ENCODE measurements at regions not wholly inside any gene's neighbourhood (a gene's known extent, or its start where the extent isn't known, plus 50 kb on each side); places are given as distances from the start of the nearest gene placed in this dataset.
"Not testable (repeated sequence)": the region's sequence is repeated elsewhere in the genome, so short reads cannot be mapped to it uniquely, and the experiment has no call there.

GRCh38 chr7:50251765-50252164 is 52.8 kb upstream of the IKZF1 start:
- intact Hi-C loops (cut with DNase I; ENCODE audit: low total_unique reads): no loop called here
- H3K4me3 ChIP-seq: no peak overlapping the region
- TF ChIP-seq, protein P1, sequence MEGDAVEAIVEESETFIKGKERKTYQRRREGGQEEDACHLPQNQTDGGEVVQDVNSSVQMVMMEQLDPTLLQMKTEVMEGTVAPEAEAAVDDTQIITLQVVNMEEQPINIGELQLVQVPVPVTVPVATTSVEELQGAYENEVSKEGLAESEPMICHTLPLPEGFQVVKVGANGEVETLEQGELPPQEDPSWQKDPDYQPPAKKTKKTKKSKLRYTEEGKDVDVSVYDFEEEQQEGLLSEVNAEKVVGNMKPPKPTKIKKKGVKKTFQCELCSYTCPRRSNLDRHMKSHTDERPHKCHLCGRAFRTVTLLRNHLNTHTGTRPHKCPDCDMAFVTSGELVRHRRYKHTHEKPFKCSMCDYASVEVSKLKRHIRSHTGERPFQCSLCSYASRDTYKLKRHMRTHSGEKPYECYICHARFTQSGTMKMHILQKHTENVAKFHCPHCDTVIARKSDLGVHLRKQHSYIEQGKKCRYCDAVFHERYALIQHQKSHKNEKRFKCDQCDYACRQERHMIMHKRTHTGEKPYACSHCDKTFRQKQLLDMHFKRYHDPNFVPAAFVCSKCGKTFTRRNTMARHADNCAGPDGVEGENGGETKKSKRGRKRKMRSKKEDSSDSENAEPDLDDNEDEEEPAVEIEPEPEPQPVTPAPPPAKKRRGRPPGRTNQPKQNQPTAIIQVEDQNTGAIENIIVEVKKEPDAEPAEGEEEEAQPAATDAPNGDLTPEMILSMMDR (IDR thresholded peaks at IDR 0.05): no peak

GRCh38 chr7:50246551-50246950 is 58.0 kb upstream of the IKZF1 start:
- DNase-seq: no peak
- TF ChIP-seq, protein P1 (IDR thresholded peaks at IDR 0.05): no peak
- Histone ChIP-seq H3K27me3 (no peaks in the 10 kb centered on the region), H3K9me3 (no peaks in the 10 kb centered on the region), H3K36me3 (no peaks in the 10 kb centered on the region), H3K27ac (no peak overlapping the region), H3K4me3 (no peak overlapping the region), H3K4me1 (no peaks in the 10 kb centered on the region)
- intact Hi-C loops (cut with DNase I; ENCODE audit: low total_unique reads): no loop called here

More at GRCh38 chr7:50251765-50252164, 52.8 kb upstream of the IKZF1 start:
- H3K4me1 ChIP-seq: no peaks in the 10 kb centered on the region
- no peaks in the 10 kb centered on the region for H3K9me3 ChIP-seq
- no peaks in the 10 kb centered on the region for H3K27me3 ChIP-seq
- no peak for DNase-seq
- no peak overlapping the region for H3K27ac ChIP-seq
- H3K36me3 ChIP-seq: no peaks in the 10 kb centered on the region

GRCh38 chr7:50242111-50242510 is 62.4 kb upstream of the IKZF1 start:
- H3K4me1 ChIP-seq; intact Hi-C loops (cut with DNase I; ENCODE audit: low total_unique reads); H3K27me3 ChIP-seq; H3K4me3 ChIP-seq; H3K9me3 ChIP-seq; H3K27ac ChIP-seq; DNase-seq; H3K36me3 ChIP-seq: not testable (repeated sequence)

GRCh38 chr7:50240699-50241098 is 63.8 kb upstream of the IKZF1 start:
- H3K9me3 ChIP-seq; H3K4me3 ChIP-seq; H3K27ac ChIP-seq; H3K27me3 ChIP-seq; H3K36me3 ChIP-seq; H3K4me1 ChIP-seq; DNase-seq; intact Hi-C loops (cut with DNase I; ENCODE audit: low total_unique reads): not testable (repeated sequence)

DNA sequence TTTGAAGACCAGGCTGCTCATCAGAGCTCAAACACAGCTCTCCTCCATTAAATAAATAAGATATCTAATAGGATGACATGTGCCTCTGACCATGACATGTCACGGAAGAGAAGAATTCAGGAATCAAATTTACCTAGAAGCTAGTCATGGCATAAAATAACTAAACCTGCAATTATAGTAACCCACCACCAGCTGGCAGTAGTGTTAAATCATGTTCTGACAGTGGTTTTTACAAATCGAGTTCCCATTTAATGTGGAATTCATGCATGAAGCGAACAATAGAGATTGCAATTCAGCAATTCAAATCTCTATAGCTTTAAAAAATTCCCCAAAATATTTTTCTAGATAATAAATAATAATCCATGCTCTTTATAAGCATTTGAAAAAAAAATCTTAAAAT is 74.6 kb upstream of the IKZF1 start:
- Histone ChIP-seq H3K36me3 (no peaks in the 10 kb centered on the region), H3K27me3 (no peaks in the 10 kb centered on the region), H3K27ac (no peak overlapping the region), H3K9me3 (peaks cover 0 to 7% (median 4%) of the 10 kb centered on the region in 3 donors), H3K4me3 (no peak overlapping the region), H3K4me1 (no peaks in the 10 kb centered on the region)
- intact Hi-C loops (cut with DNase I; ENCODE audit: low total_unique reads): no loop called here
- TF ChIP-seq, protein P1 (IDR thresholded peaks at IDR 0.05): no peak
- DNase-seq: no peak

- H3K4me3 ChIP-seq: no peak overlapping the region
- no peak for DNase-seq
- no peak overlapping the region for H3K27ac ChIP-seq
- H3K9me3 ChIP-seq: peaks cover 0 to 7% (median 4%) of the 10 kb centered on the region in 3 donors
- H3K4me1 ChIP-seq: no peaks in the 10 kb centered on the region
- TF ChIP-seq, protein P1 (IDR thresholded peaks at IDR 0.05): no peak
- intact Hi-C loops (cut with DNase I; ENCODE audit: low total_unique reads): no loop called here
- H3K36me3 ChIP-seq: no peaks in the 10 kb centered on the region
- H3K27me3 ChIP-seq: no peaks in the 10 kb centered on the region
These were observed 76.4 kb upstream of the IKZF1 start for GRCh38 chr7:50228148-50228547.

GRCh38 chr7:50227726-50228125 is 76.8 kb upstream of the IKZF1 start:
- H3K27ac ChIP-seq: no peak overlapping the region

More at GRCh38 chr7:50227726-50228125, 76.8 kb upstream of the IKZF1 start:
- no peaks in the 10 kb centered on the region for H3K27me3 ChIP-seq
- intact Hi-C loops (cut with DNase I; ENCODE audit: low total_unique reads): no loop called here
- H3K4me3 ChIP-seq: no peak overlapping the region
- H3K4me1 ChIP-seq: no peaks in the 10 kb centered on the region
- H3K9me3 ChIP-seq: peaks cover 0 to 7% (median 4%) of the 10 kb centered on the region in 3 donors
- TF ChIP-seq, protein P1 (IDR thresholded peaks at IDR 0.05): no peak
- no peak for DNase-seq
- H3K36me3 ChIP-seq: no peaks in the 10 kb centered on the region

Data from tibial artery (tissue), 4 donors.